Peyer's patch (tissue), 4 donors: ENCODE measurements at regions not wholly inside any gene's neighbourhood (a gene's known extent, or its start where the extent isn't known, plus 50 kb on each side); places are given as distances from the start of the nearest gene placed in this dataset.

Experiments
- DNase-seq, 3 donors: peaks; one replicate each; pipeline ENCODE4 v3.0.0-alpha.2; 2017 to 2019
- H3K27ac ChIP-seq, 4 donors: fragments of 200-600 bp; sonication (generic); one replicate each; pipeline ENCODE4 v1.5.1; 2016 to 2019
- H3K27me3 ChIP-seq, 2 donors: fragments of 200-600 bp; sonication (generic); one replicate each; pipeline ENCODE4 v1.5.1; 2019
- H3K36me3 ChIP-seq, 3 donors: fragments of 200-600 bp; sonication (generic); one replicate each; pipeline ENCODE4 v1.5.1; 2016 to 2019
- H3K4me1 ChIP-seq, 4 donors: fragments of 200-600 bp; sonication (generic); one replicate each; pipeline ENCODE4 v1.5.1; 2016 to 2019
- H3K4me3 ChIP-seq, 4 donors: fragments of 200-600 bp; sonication (generic); 1 replicate in 3 of 4; 2 replicates in 1 of 4; pipeline ENCODE4 v1.5.1; 2016 to 2019; ENCODE audit warnings: mild to moderate bottlenecking in 1 of 4
- H3K9me3 ChIP-seq, 4 donors: fragments of 200-600 bp; sonication (generic); one replicate each; pipeline ENCODE4 v1.5.1; 2016 to 2019; ENCODE audit warnings: mild to moderate bottlenecking in 1 of 4
- CTCF ChIP-seq, 6 experiments: fragments of 450-650 bp in 4 of 6; fragments of 200-600 bp in 2 of 6; sonication (generic) in 1 of 6; IDR thresholded peaks; one replicate each; pipeline ENCODE4 v1.5.1; 2017 to 2019; ENCODE audit warnings: antibody characterized with exemption in 6 of 6, mild to moderate bottlenecking in 3 of 6, moderate library complexity in 1 of 6
- POLR2A ChIP-seq, 2 donors: fragments of 450-650 bp; IDR thresholded peaks; one replicate each; pipeline ENCODE4 v1.5.1; 2017; ENCODE audit warnings: antibody characterized with exemption in 2 of 2, mild to moderate bottlenecking in 2 of 2, moderate library complexity in 2 of 2

DNA sequence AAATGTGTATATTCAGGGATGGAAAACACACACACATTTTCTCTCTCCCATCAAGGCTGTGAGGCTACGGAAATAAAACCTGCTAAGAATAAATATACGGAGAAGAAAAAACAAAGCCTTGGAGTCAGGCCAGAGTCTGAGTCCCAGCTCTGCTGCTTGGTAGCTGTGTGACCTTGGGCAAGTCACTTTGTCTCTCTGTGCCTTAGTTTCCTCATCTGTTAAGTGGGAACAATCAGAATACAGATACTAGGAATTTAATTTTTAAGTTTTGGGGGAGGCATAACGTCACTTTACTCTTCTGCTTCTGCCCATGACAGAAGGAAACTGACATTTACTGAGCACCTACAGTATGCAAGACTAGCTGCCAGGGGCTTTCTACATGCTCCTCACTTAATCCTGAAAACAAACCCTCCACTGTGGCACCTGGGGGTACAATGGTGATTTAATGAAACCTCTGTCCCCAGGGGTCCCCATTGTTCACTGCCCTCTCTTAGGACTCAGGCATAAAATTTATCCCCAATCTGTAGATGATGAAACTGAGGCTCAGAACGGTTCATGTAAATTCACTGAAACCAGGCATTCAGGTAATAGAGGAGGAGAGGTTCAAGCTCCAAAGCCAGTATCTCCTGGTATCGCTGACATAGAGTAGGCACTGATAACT lies 131.9 kb upstream of the SERPIND1 start:
- Histone ChIP-seq H3K9me3 (no peaks in the 10 kb centered on the region), H3K36me3 (no peaks in the 10 kb centered on the region), H3K4me1 (no peaks in the 10 kb centered on the region), H3K4me3 (no peak overlapping the region), H3K27ac (no peak overlapping the region), H3K27me3 (no peaks in the 10 kb centered on the region)
- DNase-seq, result peak in 1 of 3 donors; percentile 8
- TF ChIP-seq CTCF (IDR thresholded peaks at IDR 0.05), result no peak
- no peak for TF ChIP-seq POLR2A (IDR thresholded peaks at IDR 0.05)

DNA sequence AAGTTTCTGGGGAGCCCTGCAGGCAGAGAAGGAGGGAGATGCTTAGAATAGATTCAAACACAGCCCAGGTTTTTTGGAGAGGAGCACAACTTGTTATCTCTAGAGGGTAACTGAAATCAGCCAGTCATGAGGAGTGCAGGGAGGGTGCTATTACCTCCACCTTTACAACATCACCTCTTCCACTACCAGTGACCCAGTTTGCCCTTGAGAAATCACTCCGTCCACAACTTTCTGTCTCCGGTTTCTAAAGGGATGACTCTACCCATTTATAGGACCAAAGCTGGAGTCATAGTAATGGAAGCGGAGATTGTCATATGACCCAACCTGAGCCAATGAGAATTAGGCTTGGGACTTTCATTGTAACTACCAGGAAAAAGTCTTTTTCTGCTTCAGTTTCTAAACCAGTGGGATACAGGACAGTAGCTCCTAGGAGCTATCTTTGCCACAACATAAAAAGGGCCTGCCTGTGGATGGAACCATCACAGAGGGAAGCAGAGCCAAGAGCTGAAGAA lies 131.2 kb upstream of the SERPIND1 start:
- Histone ChIP-seq H3K4me1 (no peaks in the 10 kb centered on the region), H3K4me3 (no peak overlapping the region), H3K27me3 (no peaks in the 10 kb centered on the region), H3K36me3 (no peaks in the 10 kb centered on the region), H3K9me3 (no peaks in the 10 kb centered on the region), H3K27ac (no peak overlapping the region)
- TF ChIP-seq POLR2A (IDR thresholded peaks at IDR 0.05) (no peak), CTCF (IDR thresholded peaks at IDR 0.05) (no peak)
- DNase-seq, result peak in 1 of 3 donors; percentile 4

GRCh38 chr22:20644071-20644642 lies 129.8 kb upstream of the SERPIND1 start:
- no peaks in the 10 kb centered on the region for H3K9me3 ChIP-seq
- H3K27me3 ChIP-seq, result no peaks in the 10 kb centered on the region
- no peak for DNase-seq
- H3K27ac ChIP-seq, result no peak overlapping the region
- H3K36me3 ChIP-seq, result no peaks in the 10 kb centered on the region
- H3K4me1 ChIP-seq, result no peaks in the 10 kb centered on the region
- no peak overlapping the region for H3K4me3 ChIP-seq
- TF ChIP-seq POLR2A (IDR thresholded peaks at IDR 0.05) (no peak), CTCF (IDR thresholded peaks at IDR 0.05) (no peak)

DNA sequence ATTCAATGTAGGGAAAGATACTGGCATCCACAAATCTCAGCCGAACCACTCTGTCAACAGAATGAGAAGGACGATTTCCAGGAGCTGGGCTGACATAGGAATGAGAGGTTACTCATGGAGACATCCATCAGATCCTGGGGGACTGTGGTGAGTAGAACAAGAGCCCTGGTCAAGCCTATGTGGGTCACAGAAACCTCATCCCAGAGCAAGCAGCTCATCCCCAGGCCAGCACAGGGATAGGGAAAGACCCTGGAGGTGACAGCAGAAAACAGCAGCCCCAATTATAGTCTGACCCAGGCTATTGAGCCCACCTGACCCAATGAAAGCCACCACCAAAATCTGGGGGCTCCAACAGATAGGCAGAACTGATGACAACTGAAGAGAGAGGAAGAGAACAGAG lies 128.0 kb upstream of the SERPIND1 start:
- TF ChIP-seq POLR2A (IDR thresholded peaks at IDR 0.05) (no peak), CTCF (IDR thresholded peaks at IDR 0.05) (no peak)
- Histone ChIP-seq H3K4me1 (no peaks in the 10 kb centered on the region), H3K4me3 (no peak overlapping the region), H3K36me3 (no peaks in the 10 kb centered on the region), H3K27me3 (no peaks in the 10 kb centered on the region), H3K27ac (no peak overlapping the region), H3K9me3 (no peaks in the 10 kb centered on the region)
- DNase-seq, result no peak

- Histone ChIP-seq H3K4me3 (no peak overlapping the region), H3K27ac (no peak overlapping the region), H3K27me3 (no peaks in the 10 kb centered on the region), H3K36me3 (no peaks in the 10 kb centered on the region), H3K4me1 (no peaks in the 10 kb centered on the region), H3K9me3 (no peaks in the 10 kb centered on the region)
- DNase-seq, result peak in 1 of 3 donors; percentile 3
- TF ChIP-seq POLR2A (IDR thresholded peaks at IDR 0.05) (no peak), CTCF (IDR thresholded peaks at IDR 0.05) (no peak)
Observed at GRCh38 chr22:20646415-20646814, 127.5 kb upstream of the SERPIND1 start.
